Panc1 (cell line): ENCODE measurements at regions not wholly inside any gene's neighbourhood (a gene's known extent, or its start where the extent isn't known, plus 50 kb on each side); places are given as distances from the start of the nearest gene placed in this dataset.

Source experiments
- ATAC-seq: fragments of 200-7000 bp; cut with Tn5 transposase; 2 replicates; pipeline ENCODE4 v1.9.1; 2020; ENCODE audit warnings: mild to moderate bottlenecking, moderate library complexity
- BruUV-seq: library from RNA; stranded (reverse); fragments of 400-500 nt; replicated peaks from 2 replicates; lab custom pipeline; 2021; lab: Mats Ljungman, UMichigan
- CTCF ChIA-PET: fragments of 300-600 bp; sonication (Branson Sonifier 250); formaldehyde crosslinking; loops from one replicate; lab custom pipeline; 2022; ENCODE audit warnings: antibody characterized with exemption; lab: Charles Lee
- POLR2A ChIA-PET: fragments of 300-600 bp; sonication (Branson Sonifier 250); formaldehyde crosslinking; loops from one replicate; lab custom pipeline; 2022; ENCODE audit warnings: antibody characterized with exemption; lab: Charles Lee
- DNase-seq: peaks from one replicate; pipeline ENCODE4 v3.0.0-alpha.2; 2010; ENCODE audit warnings: low read depth, low spot score
- H3K27ac ChIP-seq: 2 replicates; pipeline ENCODE4 v1.5.1; 2011; ENCODE audit warnings: mild to moderate bottlenecking, low read length, inconsistent platforms
- H3K27me3 ChIP-seq: fragments of 200-500 bp; sonication (Bioruptor generic); 2 replicates; pipeline ENCODE4 v1.6.0; 2014; ENCODE audit warnings: low read length, inconsistent platforms; ENCODE audit not compliant: control insufficient read depth, insufficient read depth
- H3K36me3 ChIP-seq: fragments of 200-500 bp; sonication (Bioruptor generic); 2 replicates; pipeline ENCODE4 v1.5.1; 2014; ENCODE audit warnings: inconsistent platforms, mild to moderate bottlenecking, low read length, moderate library complexity; ENCODE audit not compliant: control insufficient read depth, insufficient read depth
- H3K4me1 ChIP-seq: 2 replicates; pipeline ENCODE4 v1.5.1; 2011; ENCODE audit warnings: inconsistent platforms, mild to moderate bottlenecking, low read length, moderate library complexity; ENCODE audit not compliant: control insufficient read depth, insufficient read depth
- H3K4me3 ChIP-seq, 2 experiments: 2 replicates each; pipeline ENCODE4 v1.5.1; 2011 to 2012; ENCODE audit warnings: low read depth in 2 of 2, low read length in 2 of 2, mild to moderate bottlenecking in 2 of 2, inconsistent platforms in 1 of 2, moderate library complexity in 1 of 2
- H3K9me3 ChIP-seq: fragments of 200-500 bp; sonication (Bioruptor generic); 2 replicates; pipeline ENCODE4 v1.5.1; 2014; ENCODE audit warnings: low read depth, mild to moderate bottlenecking, inconsistent platforms, low read length, moderate library complexity; ENCODE audit not compliant: control insufficient read depth, insufficient read depth
- CTCF ChIP-seq: fragments of 450-650 bp; IDR thresholded peaks from 2 replicates; pipeline ENCODE4 v1.5.1; 2017; ENCODE audit warnings: mild to moderate bottlenecking
- POLR2AphosphoS5 ChIP-seq: IDR thresholded peaks from 2 replicates; pipeline ENCODE4 v1.6.1; 2012; ENCODE audit warnings: mild to moderate bottlenecking, low read depth, low read length, moderate library complexity
- REST ChIP-seq, 2 experiments: IDR thresholded peaks; 2 replicates each; pipeline ENCODE4 v1.6.1; 2011 to 2012; ENCODE audit warnings: low read depth in 2 of 2, control low read depth in 1 of 2, low read length in 1 of 2, mild to moderate bottlenecking in 1 of 2, moderate library complexity in 1 of 2; ENCODE audit not compliant: insufficient read depth in 1 of 2
- SIN3A ChIP-seq: IDR thresholded peaks from 2 replicates; pipeline ENCODE4 v1.6.1; 2012; ENCODE audit warnings: low read depth, mild to moderate bottlenecking, low read length, moderate library complexity, borderline replicate concordance; ENCODE audit not compliant: insufficient read depth
- TCF7L2 ChIP-seq: IDR thresholded peaks from 2 replicates; pipeline ENCODE4 v1.6.1; 2011; ENCODE audit warnings: mild to moderate bottlenecking, low read depth, low read length, inconsistent platforms
- in situ Hi-C: cut with HindIII; loops from 2 replicates; pipeline ENCODE4 v1.10.0; 2016; ENCODE audit warnings: low sequenced_read_pairs, low pct_unique_long_range_greater_than_20kb
- intact Hi-C: fragments of 100-400 bp; cut with micrococcal nuclease; formaldehyde crosslinking; loops from one replicate; pipeline ENCODE4 v1.10.0; 2022; ENCODE audit not compliant: unreplicated experiment

GRCh38 chr14:61973981-61974380, 211.8 kb downstream of the SNAPC1 start:
- DNase-seq (no peak), ATAC-seq (no peak)
- ChIA-PET POLR2A (no interaction called here), CTCF (no interaction called here)
- intact Hi-C loops = no loop called here
- Histone ChIP-seq H3K27me3 (no peaks in the 10 kb centered on the region), H3K4me1 (no peaks in the 10 kb centered on the region), H3K9me3 (no peaks in the 10 kb centered on the region), H3K36me3 (no peaks in the 10 kb centered on the region), H3K27ac (no peak overlapping the region), H3K4me3 (no peak overlapping the region)
- BruUV-seq = no TSS peak
- no peak for TF ChIP-seq CTCF
- no peak for TF ChIP-seq TCF7L2
- no peak for TF ChIP-seq POLR2AphosphoS5
- TF ChIP-seq REST (IDR thresholded peaks at IDR 0.05; ENCODE audit: insufficient read depth in 1 of 2, low read depth in 2 of 2, low read length in 1 of 2) = no peak
- no peak for TF ChIP-seq SIN3A
- in situ Hi-C loops = no loop called here

GRCh38 chr14:61977217-61977616, 215.0 kb downstream of the SNAPC1 start:
- no peak for ATAC-seq
- CTCF ChIA-PET = no interaction called here
- Histone ChIP-seq H3K9me3 (no peaks in the 10 kb centered on the region), H3K27ac (no peak overlapping the region), H3K36me3 (no peaks in the 10 kb centered on the region), H3K27me3 (no peaks in the 10 kb centered on the region), H3K4me1 (no peaks in the 10 kb centered on the region), H3K4me3 (no peak overlapping the region)
- in situ Hi-C loops (no loop called here), intact Hi-C loops (no loop called here)
- no peak for DNase-seq
- POLR2A ChIA-PET = no interaction called here
- no peak for TF ChIP-seq CTCF
- no peak for TF ChIP-seq SIN3A
- TF ChIP-seq REST (IDR thresholded peaks at IDR 0.05; ENCODE audit: insufficient read depth in 1 of 2, low read depth in 2 of 2, low read length in 1 of 2) = no peak
- TF ChIP-seq TCF7L2 = no peak
- no peak for TF ChIP-seq POLR2AphosphoS5
- no TSS peak for BruUV-seq
